IMR-90 (cell line): ENCODE measurements at regions not wholly inside any gene's neighbourhood (a gene's known extent, or its start where the extent isn't known, plus 50 kb on each side); places are given as distances from the start of the nearest gene placed in this dataset.
"Not testable (repeated sequence)": the region's sequence is repeated elsewhere in the genome, so short reads cannot be mapped to it uniquely, and the experiment has no call there.

Experiments used
- ATAC-seq: fragments of 200-7000 bp; cut with Tn5 transposase; 2 replicates; pipeline ENCODE4 v1.9.1; 2020; ENCODE audit warnings: low read depth, mild to moderate bottlenecking, moderate library complexity
- BruUV-seq: library from RNA; stranded (reverse); fragments of 400-500 nt; replicated peaks from 2 replicates; lab custom pipeline; 2021; lab: Mats Ljungman, UMichigan
- CTCF ChIA-PET: fragments of 300-600 bp; formaldehyde crosslinking; extraction: SDS; loops from one replicate; lab custom pipeline; 2021; ENCODE audit warnings: antibody characterized with exemption; lab: Yijun Ruan, JAX
- POLR2A ChIA-PET: fragments of 300-600 bp; sonication (Branson Sonifier 250); formaldehyde crosslinking; loops from one replicate; lab custom pipeline; 2022; ENCODE audit warnings: antibody characterized with exemption; ENCODE audit not compliant: unreplicated experiment; lab: Charles Lee
- DNase-seq: peaks from one replicate; pipeline ENCODE4 v3.0.0; 2013
- H2AFZ ChIP-seq: replicated peaks from 2 replicates; pipeline ENCODE3; 2013; ENCODE audit warnings: low read length, mild to moderate bottlenecking; ENCODE audit not compliant: poor library complexity
- H2AK5ac ChIP-seq: 2 replicates; pipeline ENCODE4 v1.6.1; 2013; ENCODE audit warnings: low read depth, low read length, inconsistent platforms
- H2AK9ac ChIP-seq: replicated peaks from 2 replicates; pipeline ENCODE3; 2013; ENCODE audit warnings: mild to moderate bottlenecking, low read depth, low read length, moderate library complexity; ENCODE audit not compliant: poor library complexity
- H2BK120ac ChIP-seq: 2 replicates; pipeline ENCODE4 v1.6.1; 2013; ENCODE audit warnings: low read depth, low read length, inconsistent platforms
- H2BK15ac ChIP-seq: 3 replicates; pipeline ENCODE4 v1.6.1; 2013; ENCODE audit warnings: low read depth, low read length, inconsistent platforms
- H2BK20ac ChIP-seq: 2 replicates; pipeline ENCODE4 v1.6.1; 2013; ENCODE audit warnings: low read depth, mild to moderate bottlenecking, inconsistent platforms, low read length, moderate library complexity
- H2BK5ac ChIP-seq: 2 replicates; pipeline ENCODE4 v1.6.1; 2013; ENCODE audit warnings: mild to moderate bottlenecking, low read depth, low read length, inconsistent platforms; ENCODE audit not compliant: poor library complexity, severe bottlenecking
- H3K14ac ChIP-seq: replicated peaks from 2 replicates; pipeline ENCODE4 v1.6.1; 2013; ENCODE audit warnings: low read depth, low read length, inconsistent platforms
- H3K18ac ChIP-seq: 2 replicates; pipeline ENCODE4 v1.6.1; 2013; ENCODE audit warnings: low read depth, low read length, control low read depth
- H3K23ac ChIP-seq: 2 replicates; pipeline ENCODE4 v1.6.1; 2013; ENCODE audit warnings: low read depth, low read length, inconsistent platforms
- H3K27ac ChIP-seq: 2 replicates; pipeline ENCODE4 v1.5.1; 2013; ENCODE audit warnings: mild to moderate bottlenecking, control low read depth, low read length; ENCODE audit not compliant: insufficient read depth
- H3K27me3 ChIP-seq: 2 replicates; pipeline ENCODE4 v1.6.1; 2013; ENCODE audit warnings: low read length; ENCODE audit not compliant: control insufficient read depth, insufficient read depth
- H3K36me3 ChIP-seq: 2 replicates; pipeline ENCODE4 v1.6.1; 2013; ENCODE audit warnings: low read length, mixed read lengths; ENCODE audit not compliant: control insufficient read depth, insufficient read depth
- H3K4ac ChIP-seq: 2 replicates; pipeline ENCODE4 v1.6.1; 2013; ENCODE audit warnings: low read depth, low read length, inconsistent platforms
- H3K4me1 ChIP-seq: 2 replicates; pipeline ENCODE4 v1.6.1; 2013; ENCODE audit warnings: low read length, mixed read lengths; ENCODE audit not compliant: control insufficient read depth, insufficient read depth
- H3K4me2 ChIP-seq: 2 replicates; pipeline ENCODE4 v1.6.1; 2013; ENCODE audit warnings: low read depth, mild to moderate bottlenecking, control low read depth, low read length, moderate library complexity
- H3K4me3 ChIP-seq: 2 replicates; pipeline ENCODE4 v1.5.1; 2013; ENCODE audit warnings: low read depth, mild to moderate bottlenecking, control low read depth, low read length, moderate library complexity; ENCODE audit not compliant: insufficient read depth
- H3K56ac ChIP-seq: 2 replicates; pipeline ENCODE4 v1.6.1; 2013; ENCODE audit warnings: low read length, inconsistent platforms; ENCODE audit not compliant: insufficient read depth; ENCODE audit errors: extremely low read depth
- H3K79me1 ChIP-seq, 2 experiments: 2 replicates each; pipeline ENCODE4 v1.6.1; 2013; ENCODE audit warnings: low read length in 2 of 2, inconsistent platforms in 1 of 2, low read depth in 1 of 2
- H3K9ac ChIP-seq: 2 replicates; pipeline ENCODE4 v1.6.1; 2013; ENCODE audit warnings: low read depth, low read length, control low read depth
- H3K9me1 ChIP-seq: 2 replicates; pipeline ENCODE4 v1.6.1; 2013; ENCODE audit warnings: low read length, inconsistent platforms; ENCODE audit not compliant: insufficient read depth
- H3K9me3 ChIP-seq: 2 replicates; pipeline ENCODE4 v1.6.1; 2013; ENCODE audit warnings: low read length; ENCODE audit not compliant: control insufficient read depth, insufficient read depth
- H4K20me1 ChIP-seq: 2 replicates; pipeline ENCODE4 v1.6.1; 2013; ENCODE audit warnings: low read length, inconsistent platforms; ENCODE audit not compliant: insufficient read depth
- H4K5ac ChIP-seq: 2 replicates; pipeline ENCODE4 v1.6.1; 2013; ENCODE audit warnings: mild to moderate bottlenecking, low read depth, low read length, control low read depth
- H4K8ac ChIP-seq, 2 experiments: 2 replicates each; pipeline ENCODE4 v1.6.1; 2013; ENCODE audit warnings: low read depth in 2 of 2, low read length in 2 of 2, control low read depth in 1 of 2, inconsistent platforms in 1 of 2
- H4K91ac ChIP-seq: 2 replicates; pipeline ENCODE4 v1.6.1; 2013; ENCODE audit warnings: low read depth, low read length, inconsistent platforms; ENCODE audit not compliant: insufficient read depth
- WGBS, 2 experiments: methylation state at CpG; one replicate each; pipeline versions ENCODE4 v1.1.5 to v1.1.7; 2013; ENCODE audit warnings: missing lambda C conversion rate in 2 of 2; ENCODE audit not compliant: insufficient read length in 1 of 2; ENCODE audit errors: extremely low coverage in 2 of 2; 5-methylcytosine and 5-hydroxymethylcytosine counted together
- dilution Hi-C: fragments of 300-500 bp; cut with HindIII; formaldehyde crosslinking; loops from one replicate; pipeline ENCODE4 v1.14.3; 2018; ENCODE audit warnings: low sequenced_read_pairs; ENCODE audit not compliant: unreplicated experiment
- in situ Hi-C: fragments of 300-500 bp; cut with MboI; formaldehyde crosslinking; loops from 3 replicates; pipeline ENCODE4 v1.14.3; 2019; ENCODE audit warnings: low sequenced_read_pairs, inconsistent platforms, mixed read lengths
- intact Hi-C: fragments of 100-400 bp; cut with micrococcal nuclease; formaldehyde crosslinking; loops from 2 replicates; pipeline ENCODE4 v1.10.0; 2022

DNA sequence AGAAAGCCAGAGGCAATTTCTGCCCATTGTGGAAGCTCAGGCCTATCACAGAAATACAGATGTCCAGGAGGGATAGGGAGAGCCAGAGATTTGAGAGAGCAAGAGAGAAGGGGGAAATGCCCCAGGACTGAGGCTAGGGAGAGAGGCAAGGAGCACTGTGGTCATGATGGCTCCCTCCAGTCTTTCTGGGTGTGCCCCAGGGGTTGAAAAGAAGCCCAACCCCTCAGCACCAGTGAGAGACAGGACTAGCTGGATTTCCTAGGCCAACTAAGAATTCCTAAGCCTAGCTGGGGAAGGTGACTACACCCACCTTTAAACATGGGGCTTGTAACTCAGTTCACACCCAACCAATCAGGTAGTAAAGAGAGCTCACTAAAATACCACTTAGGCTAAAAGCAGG, 100.7 kb upstream of the MTLN start:
- H3K9me1 ChIP-seq, intact Hi-C loops, H3K79me1 ChIP-seq, POLR2A ChIA-PET, H3K9me3 ChIP-seq, ATAC-seq, dilution Hi-C loops, BruUV-seq, H3K9ac ChIP-seq, H3K4ac ChIP-seq, H2BK5ac ChIP-seq, H3K4me3 ChIP-seq, H3K14ac ChIP-seq, H3K4me1 ChIP-seq, H3K27me3 ChIP-seq, H2BK120ac ChIP-seq, H3K36me3 ChIP-seq, H3K18ac ChIP-seq, H3K23ac ChIP-seq, H4K5ac ChIP-seq, H2BK15ac ChIP-seq, in situ Hi-C loops, H3K4me2 ChIP-seq, H4K8ac ChIP-seq, H2AK5ac ChIP-seq, H4K91ac ChIP-seq, H2AK9ac ChIP-seq, H2BK20ac ChIP-seq, H4K20me1 ChIP-seq, H2AFZ ChIP-seq, H3K27ac ChIP-seq, DNase-seq, CTCF ChIA-PET, H3K56ac ChIP-seq: not testable (repeated sequence)

GRCh38 chr2:110311713-110312444, 99.5 kb upstream of the MTLN start:
- H3K4ac ChIP-seq, H3K36me3 ChIP-seq, H3K9me1 ChIP-seq, H2AFZ ChIP-seq, BruUV-seq, in situ Hi-C loops, H3K23ac ChIP-seq, H3K27me3 ChIP-seq, POLR2A ChIA-PET, H4K5ac ChIP-seq, H4K8ac ChIP-seq, H2AK5ac ChIP-seq, dilution Hi-C loops, H3K18ac ChIP-seq, H2BK120ac ChIP-seq, DNase-seq, CTCF ChIA-PET, H4K20me1 ChIP-seq, H3K27ac ChIP-seq, H3K9ac ChIP-seq, H3K9me3 ChIP-seq, H3K4me3 ChIP-seq, H3K56ac ChIP-seq, H3K79me1 ChIP-seq, H3K4me1 ChIP-seq, H2BK5ac ChIP-seq, H2BK20ac ChIP-seq, intact Hi-C loops, H2AK9ac ChIP-seq, ATAC-seq, H3K14ac ChIP-seq, H3K4me2 ChIP-seq, H4K91ac ChIP-seq, H2BK15ac ChIP-seq: not testable (repeated sequence)
- WGBS, 2 experiments: no CpG with 5 or more reads among the region's 10 CpGs
